ENCODE measurements at regions not wholly inside any gene's neighbourhood (a gene's known extent, or its start where the extent isn't known, plus 50 kb on each side); places are given as distances from the start of the nearest gene placed in this dataset.

GRCh38 chr10:8725343-8725742, 670.9 kb downstream of the GATA3 start:
- Mint-ChIP-seq H3K36me3 (ENCODE audit: unreplicated experiment) (no peaks in the 10 kb centered on the region), H3K27me3 (ENCODE audit: unreplicated experiment) (no peaks in the 10 kb centered on the region), H3K4me3 (ENCODE audit: unreplicated experiment) (no peak overlapping the region), H3K4me1 (ENCODE audit: low read depth, unreplicated experiment) (no peaks in the 10 kb centered on the region), H3K9me3 (ENCODE audit: unreplicated experiment) (no peaks in the 10 kb centered on the region), H3K27ac (ENCODE audit: unreplicated experiment) (no peak overlapping the region)
- no peak for DNase-seq
- TF ChIP-seq CTCF (IDR thresholded peaks at IDR 0.05; ENCODE audit: partially characterized antibody, unreplicated experiment) = no peak

GRCh38 chr10:8726084-8726778, 671.7 kb downstream of the GATA3 start:
- Mint-ChIP-seq H3K27me3 (ENCODE audit: unreplicated experiment) (no peaks in the 10 kb centered on the region), H3K27ac (ENCODE audit: unreplicated experiment) (no peak overlapping the region), H3K36me3 (ENCODE audit: unreplicated experiment) (no peaks in the 10 kb centered on the region), H3K4me1 (ENCODE audit: low read depth, unreplicated experiment) (no peaks in the 10 kb centered on the region), H3K4me3 (ENCODE audit: unreplicated experiment) (no peak overlapping the region), H3K9me3 (ENCODE audit: unreplicated experiment) (no peaks in the 10 kb centered on the region)
- no peak for DNase-seq
- TF ChIP-seq CTCF (IDR thresholded peaks at IDR 0.05; ENCODE audit: partially characterized antibody, unreplicated experiment) = no peak

- no peak for DNase-seq
- no peaks in the 10 kb centered on the region for H3K9me3 Mint-ChIP-seq (ENCODE audit: unreplicated experiment)
- H3K27ac Mint-ChIP-seq (ENCODE audit: unreplicated experiment) = no peak overlapping the region
- no peak overlapping the region for H3K4me3 Mint-ChIP-seq (ENCODE audit: unreplicated experiment)
- TF ChIP-seq CTCF (IDR thresholded peaks at IDR 0.05; ENCODE audit: partially characterized antibody, unreplicated experiment) = no peak
- H3K36me3 Mint-ChIP-seq (ENCODE audit: unreplicated experiment) = no peaks in the 10 kb centered on the region
- H3K27me3 Mint-ChIP-seq (ENCODE audit: unreplicated experiment) = no peaks in the 10 kb centered on the region
- H3K4me1 Mint-ChIP-seq (ENCODE audit: low read depth, unreplicated experiment) = no peaks in the 10 kb centered on the region
Measured at GRCh38 chr10:8726779-8727084, 672.2 kb downstream of the GATA3 start.

GRCh38 chr10:8731121-8732095, 676.9 kb downstream of the GATA3 start:
- no peak for TF ChIP-seq CTCF (IDR thresholded peaks at IDR 0.05; ENCODE audit: partially characterized antibody, unreplicated experiment)
- H3K4me1 Mint-ChIP-seq (ENCODE audit: low read depth, unreplicated experiment) = no peaks in the 10 kb centered on the region
- H3K27me3 Mint-ChIP-seq (ENCODE audit: unreplicated experiment) = no peaks in the 10 kb centered on the region
- no peak for DNase-seq
- H3K4me3 Mint-ChIP-seq (ENCODE audit: unreplicated experiment) = no peak overlapping the region
- H3K27ac Mint-ChIP-seq (ENCODE audit: unreplicated experiment) = no peak overlapping the region
- no peaks in the 10 kb centered on the region for H3K36me3 Mint-ChIP-seq (ENCODE audit: unreplicated experiment)
- H3K9me3 Mint-ChIP-seq (ENCODE audit: unreplicated experiment) = no peaks in the 10 kb centered on the region

GRCh38 chr10:8738987-8739386, 684.5 kb downstream of the GATA3 start:
- Mint-ChIP-seq H3K27ac (ENCODE audit: unreplicated experiment) (no peak overlapping the region), H3K36me3 (ENCODE audit: unreplicated experiment) (no peaks in the 10 kb centered on the region), H3K27me3 (ENCODE audit: unreplicated experiment) (peaks cover 3% of the 10 kb centered on the region), H3K4me3 (ENCODE audit: unreplicated experiment) (no peak overlapping the region), H3K9me3 (ENCODE audit: unreplicated experiment) (no peaks in the 10 kb centered on the region), H3K4me1 (ENCODE audit: low read depth, unreplicated experiment) (no peaks in the 10 kb centered on the region)
- no peak for TF ChIP-seq CTCF (IDR thresholded peaks at IDR 0.05; ENCODE audit: partially characterized antibody, unreplicated experiment)
- DNase-seq = no peak
